NCI-H1105 treated with DMSO at 0.1 percent for 48 hours (cell line): ENCODE measurements at regions not wholly inside any gene's neighbourhood (a gene's known extent, or its start where the extent isn't known, plus 50 kb on each side); places are given as distances from the start of the nearest gene placed in this dataset.

Source experiments
- DNase-seq: peaks from one replicate; lab custom pipeline; 2025; lab: John Stamatoyannopoulos, UW

DNA sequence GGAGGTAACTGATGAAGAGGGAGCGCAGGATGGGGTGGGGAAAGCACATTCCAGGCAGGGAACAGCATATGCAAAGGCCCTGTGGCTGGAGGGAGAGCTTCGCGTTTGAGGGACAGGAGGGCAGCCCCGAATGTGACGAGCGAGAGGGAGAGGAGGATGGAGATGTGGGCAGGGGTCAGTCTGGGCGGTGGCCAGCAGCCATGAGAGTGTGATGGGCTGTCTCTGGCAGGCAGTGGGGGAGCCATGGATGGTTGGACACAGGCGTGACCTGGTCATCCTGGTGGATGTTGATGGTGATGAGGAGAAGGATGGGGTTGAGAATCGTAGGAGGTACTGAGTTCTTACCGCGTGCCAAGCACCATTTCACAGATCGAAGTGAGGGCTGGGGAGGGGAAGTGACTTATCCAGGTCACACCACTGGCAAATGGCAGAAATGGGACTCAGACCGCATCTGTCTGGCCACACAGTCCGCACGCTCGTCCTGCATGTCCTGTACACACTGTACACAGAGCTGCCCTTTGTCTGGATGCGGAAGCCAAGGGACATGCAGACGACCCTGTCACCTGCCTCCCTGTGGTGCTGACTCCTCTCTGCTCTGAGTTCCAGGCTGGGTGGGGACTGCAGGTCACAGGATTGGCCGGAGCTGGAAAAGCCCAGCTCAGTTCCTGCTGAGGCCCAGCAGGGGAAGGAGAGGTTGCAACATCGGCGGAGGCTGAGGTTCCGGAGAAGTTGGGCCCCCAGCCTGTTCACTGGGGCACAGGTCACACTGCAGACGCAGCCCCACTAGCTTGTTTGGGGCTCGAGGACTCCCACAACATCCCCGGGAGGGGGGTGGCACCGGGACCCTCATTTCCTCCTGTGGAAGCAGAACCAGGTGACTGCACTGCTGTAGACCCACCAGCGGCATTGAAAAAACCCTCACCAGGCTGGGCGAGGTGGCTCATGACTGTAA, 165.6 kb upstream of the IER5L start:
- no peak for DNase-seq

DNA sequence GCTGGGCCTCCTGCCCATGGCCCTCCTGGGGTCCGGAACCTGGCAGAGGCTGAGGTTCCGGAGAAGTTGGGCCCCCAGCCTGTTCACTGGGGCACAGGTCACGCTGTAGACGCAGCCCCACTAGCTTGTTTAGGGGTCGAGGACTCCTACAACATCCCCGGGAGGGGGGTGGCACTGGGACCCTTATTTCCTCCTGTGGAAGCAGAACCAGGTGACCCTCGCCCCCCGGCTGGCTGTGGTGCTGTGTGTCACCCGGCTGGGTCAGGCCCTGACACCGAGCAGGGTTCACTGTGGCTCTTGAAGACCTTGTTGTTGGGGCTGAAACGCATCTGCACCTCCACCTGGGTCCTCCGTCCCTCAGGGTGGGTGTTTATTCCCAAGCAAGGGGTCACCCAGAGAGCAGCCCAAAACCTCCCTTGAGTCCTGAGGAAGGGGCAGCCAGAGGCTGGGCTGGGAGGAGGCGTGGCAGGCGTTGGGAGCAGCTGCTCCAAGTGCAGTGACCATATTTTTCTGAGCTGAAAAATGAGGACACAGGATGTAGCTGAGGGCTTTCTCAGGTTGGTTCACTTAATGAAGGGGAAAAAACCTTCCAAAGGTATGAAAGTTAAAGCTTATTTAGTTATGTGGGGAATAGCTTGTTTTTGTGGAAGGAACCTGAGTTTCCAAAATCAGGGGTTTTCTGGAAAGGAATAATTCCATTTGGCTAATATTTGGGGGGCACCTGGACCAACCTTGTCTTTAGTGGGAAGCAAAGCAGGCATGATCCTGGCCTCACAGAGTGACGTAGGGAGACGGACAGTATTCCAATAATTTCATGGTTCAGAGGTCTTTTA, 164.7 kb upstream of the IER5L start:
- DNase-seq: no peak

DNA sequence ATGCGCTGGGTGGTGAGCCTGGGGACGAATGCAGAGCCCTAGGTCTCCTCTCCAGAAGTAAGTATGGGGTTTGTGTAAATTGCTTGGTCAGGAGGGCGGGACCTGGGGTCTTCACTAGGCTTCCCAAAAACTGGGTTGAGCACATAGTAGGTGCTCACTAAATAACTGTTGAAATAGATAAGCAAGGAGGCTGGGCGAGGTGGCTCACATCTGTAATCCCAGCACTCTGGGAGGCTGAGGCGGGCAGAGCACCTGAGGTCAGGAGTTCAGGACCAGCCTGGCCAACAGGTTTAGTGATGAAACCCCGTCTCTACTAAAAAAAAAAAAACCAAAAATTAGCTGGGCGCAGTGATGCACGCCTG, 163.9 kb upstream of the IER5L start:
- DNase-seq: no peak

DNA sequence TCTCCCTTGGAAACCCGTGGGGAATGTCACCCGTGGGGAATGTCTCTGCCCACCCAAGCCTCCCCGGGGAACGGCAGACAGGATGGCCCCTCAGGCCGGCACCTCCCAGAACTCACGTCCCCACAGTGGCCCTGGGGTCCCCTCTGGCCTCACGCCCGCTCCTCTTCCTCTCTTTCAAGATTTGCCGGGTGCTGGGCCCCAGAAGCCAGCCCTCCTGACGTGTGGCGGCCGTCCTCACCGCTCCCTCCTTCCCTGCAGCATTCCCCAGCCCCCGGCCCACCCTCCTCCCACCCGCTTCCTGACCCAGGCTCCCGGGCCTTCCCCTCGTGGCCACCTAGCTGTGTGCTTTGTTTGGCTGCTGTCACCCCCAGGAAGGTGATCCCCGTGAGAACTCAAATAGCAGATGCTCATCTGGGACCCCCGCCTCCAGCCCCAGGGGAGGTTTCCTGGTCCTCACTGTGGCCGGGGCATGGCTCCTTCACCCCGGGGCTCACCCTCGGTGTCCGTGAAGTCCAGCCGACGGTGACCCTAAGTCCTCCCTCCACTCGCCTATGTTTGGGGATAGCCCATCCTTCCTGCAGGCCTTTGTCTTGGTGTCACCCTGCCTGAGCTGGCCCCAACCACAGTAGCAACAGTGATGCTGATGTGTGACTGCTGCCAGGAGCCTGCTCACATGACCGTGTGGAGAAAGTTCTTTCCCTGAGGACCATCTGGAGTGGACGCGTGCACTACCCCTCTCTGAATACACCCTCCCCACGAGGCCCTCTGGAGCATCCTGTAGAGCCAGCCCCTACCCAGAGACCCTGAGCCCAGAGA, 163.3 kb upstream of the IER5L start:
- DNase-seq: no peak

DNA sequence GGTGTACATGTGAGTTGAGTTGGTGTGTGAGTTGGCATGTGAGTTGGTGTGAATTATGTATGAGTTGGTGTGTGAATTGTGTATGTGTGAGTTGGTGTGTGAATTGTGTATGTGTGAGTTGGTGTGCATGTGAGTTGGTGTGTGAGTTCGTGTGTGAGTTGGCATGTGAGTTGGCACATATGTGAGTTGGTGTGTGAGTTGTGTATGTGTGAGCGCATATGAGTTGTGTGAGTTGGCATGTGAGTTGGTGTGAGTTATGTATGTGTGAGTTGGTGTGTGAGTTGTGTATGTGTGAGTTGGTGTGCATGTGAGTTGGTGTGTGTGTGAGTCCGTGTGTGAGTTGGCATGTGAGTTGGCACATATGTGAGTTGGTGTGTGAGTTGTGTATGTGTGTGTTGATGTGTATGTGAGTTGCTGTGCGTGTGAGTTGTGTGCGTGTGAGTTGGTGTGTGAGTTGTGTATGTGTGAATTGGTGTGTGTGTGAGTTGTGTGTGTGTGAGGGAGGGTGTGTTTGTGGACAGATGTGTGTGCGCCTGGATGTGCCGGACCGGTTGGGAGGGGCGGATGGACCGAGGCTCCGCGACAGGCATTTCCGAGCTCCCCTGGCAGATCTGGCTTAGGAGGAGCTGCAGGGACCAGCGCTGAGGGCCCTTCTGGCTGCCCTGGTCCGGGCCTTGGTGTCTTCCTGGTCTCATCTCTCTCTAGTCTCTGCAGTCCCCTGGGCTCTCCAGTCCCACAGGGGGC, 162.5 kb upstream of the IER5L start:
- no peak for DNase-seq

DNA sequence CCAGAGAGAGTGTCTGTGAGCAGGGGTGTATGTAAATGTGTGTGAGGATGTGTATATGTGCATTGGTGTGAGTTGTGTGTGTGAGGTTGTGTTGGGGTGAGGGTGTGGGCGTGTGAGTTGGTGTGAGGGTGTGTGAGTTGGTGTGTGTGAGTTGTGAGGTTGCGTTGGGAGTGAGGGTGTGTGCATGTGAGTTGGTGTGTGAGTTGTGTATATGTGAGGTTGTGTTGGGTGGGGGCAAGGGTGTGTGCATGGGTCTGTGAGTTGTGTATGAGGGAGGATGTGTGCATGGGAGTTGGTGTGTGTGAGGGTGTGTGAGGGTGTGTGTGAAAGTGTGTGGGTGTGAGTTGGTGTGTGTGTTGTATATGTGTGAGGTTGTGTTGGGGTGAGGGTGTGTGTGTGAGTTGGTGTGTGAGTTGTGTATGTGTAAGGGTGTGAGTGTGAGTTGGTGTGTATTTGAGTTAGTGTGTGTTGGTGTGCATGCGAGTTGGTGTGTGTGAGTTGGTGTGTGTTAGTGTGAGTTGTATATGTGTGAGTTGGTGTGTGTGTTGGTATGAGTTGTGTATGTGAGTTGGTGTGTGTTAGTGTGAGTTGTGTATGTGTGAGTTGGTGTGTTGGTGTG, 161.6 kb upstream of the IER5L start:
- DNase-seq: no peak

DNA sequence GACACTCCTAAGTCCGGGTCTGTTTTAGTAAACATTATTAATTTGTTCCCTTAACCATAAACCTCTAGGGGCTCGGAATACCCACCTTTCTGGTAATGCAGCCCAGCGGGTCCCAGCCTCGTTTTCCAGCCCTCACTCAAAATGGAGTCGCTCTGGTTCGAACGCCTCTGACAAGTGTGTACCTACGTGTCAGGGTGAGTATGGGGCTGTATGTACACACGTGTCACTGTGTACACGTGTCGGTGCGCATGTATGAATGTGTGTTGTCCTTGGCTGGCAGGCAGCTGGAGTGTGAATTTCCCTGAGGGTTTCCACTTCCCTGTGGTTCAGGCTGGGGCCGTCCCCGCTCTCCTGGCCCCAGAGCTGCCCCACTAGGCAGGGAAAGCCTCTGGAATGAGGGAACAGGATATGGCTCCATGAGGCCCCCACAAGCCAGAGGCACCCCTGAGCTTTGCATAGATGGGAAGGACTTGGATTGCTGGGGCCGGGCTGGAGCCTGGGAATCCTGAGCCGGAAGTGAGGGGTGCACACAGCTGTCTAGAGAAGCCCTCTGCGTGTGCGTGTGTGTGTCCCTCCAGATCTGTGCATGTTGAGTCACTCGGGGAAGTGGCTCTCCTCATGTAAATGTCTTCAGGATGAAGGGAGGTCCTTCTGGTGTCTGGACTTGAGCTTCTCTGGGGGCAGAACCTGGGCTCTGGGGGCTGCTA, 160.8 kb upstream of the IER5L start:
- DNase-seq: no peak

DNA sequence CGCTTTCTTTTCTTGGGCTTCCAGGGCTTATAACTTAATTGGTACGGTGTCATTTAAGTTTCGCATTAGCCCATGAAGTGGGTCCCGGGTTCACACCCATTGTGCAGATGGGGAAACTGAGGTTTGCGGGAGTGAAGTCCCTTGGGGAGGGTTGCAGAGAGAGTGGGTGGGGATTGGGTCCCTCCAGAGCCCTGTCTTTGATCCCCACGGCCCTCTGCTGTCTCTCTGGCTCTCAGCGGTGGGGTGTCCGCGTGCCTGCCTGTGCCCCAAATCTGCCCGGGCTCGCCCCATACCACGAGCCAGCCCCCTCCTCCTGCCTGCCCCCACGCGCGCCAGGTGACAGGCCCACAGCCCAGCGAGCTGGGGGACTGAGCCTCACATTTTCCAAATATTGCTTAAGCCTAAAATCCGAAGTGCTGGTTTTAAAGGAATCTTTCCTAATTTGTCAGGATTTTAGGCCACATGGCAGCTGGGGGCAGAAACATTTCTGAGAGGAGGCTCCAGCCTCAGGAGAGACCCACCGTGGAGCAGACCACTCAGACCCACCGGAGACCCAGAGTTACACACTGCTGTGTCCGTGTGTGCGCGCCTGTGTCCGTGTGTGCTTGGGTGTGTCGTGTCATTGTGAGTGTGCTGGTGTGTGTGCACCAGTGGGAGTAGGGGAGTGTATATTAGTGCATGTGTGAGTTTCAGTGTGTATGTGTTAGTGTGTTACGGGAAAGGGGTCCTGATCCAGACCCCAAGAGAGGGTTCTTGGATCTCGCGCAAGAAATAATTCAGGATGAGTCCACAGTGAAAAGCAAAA, 159.5 kb upstream of the IER5L start:
- DNase-seq: no peak

DNA sequence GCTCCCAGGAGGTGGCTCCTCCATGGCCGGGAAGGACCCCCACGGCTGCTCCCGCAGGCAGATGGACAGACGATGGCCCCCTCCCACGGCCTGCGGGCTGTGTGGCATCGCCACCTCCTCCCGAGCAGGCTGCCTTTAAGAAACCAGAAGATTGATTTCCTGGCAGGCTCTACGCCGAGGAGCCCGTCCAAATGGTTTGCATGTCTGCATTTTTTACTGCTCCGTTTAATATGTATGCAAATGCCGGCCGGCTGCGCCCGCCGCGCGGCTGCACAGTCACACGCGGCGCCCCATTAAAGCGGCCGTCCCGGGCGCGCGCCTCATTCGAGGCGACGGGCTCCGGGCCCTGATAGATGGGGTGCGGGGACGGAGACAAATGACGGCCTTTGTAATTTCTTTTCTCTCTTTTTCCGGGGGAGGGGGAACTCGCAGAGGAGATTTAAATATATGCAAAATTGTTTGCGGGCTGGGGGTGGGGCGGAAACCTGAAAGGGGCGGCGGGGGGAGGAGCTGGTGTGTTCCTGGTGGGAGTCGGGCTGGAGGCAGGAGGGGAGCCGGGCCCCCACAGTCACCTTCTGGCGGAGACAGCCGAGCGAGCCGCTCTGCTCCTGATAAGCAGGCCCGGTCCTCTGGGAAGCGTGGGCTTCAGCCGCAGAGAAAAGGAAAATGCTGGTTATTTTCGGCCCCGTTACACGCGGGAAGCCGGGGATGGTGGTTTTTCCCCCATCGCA, 158.7 kb upstream of the IER5L start:
- no peak for DNase-seq

DNA sequence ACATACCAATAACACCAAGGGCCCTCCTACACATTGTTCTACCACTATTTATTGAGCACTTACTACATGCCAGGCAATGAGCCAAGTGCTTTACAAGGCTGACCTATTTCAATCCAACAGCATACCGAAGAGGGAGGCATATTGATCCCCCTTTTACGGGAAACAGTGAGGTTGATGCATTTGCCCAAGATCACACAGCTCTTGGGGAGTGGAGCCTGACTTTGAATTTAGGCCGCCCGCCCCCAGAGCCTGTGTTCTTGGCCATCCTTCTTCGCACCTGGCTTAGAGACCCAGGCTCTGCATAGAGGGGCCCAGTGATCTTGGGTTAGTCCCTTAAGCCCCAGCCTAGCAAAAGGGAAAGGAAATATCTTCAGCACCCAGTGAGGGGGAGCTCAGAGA, 158.1 kb upstream of the IER5L start:
- DNase-seq: no peak

DNA sequence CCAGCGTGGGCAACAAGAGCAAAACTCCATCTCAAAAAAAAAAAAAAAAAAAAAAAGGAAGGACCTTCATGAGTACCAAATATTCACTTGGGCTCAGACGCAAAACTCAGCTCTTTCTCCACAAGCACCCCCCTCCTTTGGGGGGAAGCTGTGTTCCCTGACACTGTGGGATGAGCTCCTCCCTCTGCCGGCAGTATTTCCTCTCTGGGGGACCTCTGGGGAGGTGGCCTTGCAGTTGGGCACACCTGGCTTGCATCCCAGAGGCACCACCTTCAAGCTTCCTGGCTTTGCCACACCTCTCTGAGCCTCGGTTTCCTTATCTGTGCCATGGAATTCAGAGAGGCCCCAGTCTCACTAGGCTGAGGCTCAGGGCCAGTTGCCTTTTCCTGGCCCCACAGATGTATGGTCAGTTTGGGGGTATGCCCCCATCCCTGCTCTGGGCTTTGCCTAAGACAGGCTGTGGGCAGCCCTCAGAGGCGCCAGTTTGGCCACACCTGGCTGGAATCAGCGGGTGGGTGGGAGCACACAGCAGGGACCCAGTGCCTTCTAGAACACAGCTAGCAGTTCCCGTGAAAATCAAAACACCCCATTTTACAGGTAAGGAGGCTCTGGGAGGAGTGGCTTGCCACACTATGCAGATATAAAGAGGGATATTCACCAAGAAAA, 157.5 kb upstream of the IER5L start:
- no peak for DNase-seq

DNA sequence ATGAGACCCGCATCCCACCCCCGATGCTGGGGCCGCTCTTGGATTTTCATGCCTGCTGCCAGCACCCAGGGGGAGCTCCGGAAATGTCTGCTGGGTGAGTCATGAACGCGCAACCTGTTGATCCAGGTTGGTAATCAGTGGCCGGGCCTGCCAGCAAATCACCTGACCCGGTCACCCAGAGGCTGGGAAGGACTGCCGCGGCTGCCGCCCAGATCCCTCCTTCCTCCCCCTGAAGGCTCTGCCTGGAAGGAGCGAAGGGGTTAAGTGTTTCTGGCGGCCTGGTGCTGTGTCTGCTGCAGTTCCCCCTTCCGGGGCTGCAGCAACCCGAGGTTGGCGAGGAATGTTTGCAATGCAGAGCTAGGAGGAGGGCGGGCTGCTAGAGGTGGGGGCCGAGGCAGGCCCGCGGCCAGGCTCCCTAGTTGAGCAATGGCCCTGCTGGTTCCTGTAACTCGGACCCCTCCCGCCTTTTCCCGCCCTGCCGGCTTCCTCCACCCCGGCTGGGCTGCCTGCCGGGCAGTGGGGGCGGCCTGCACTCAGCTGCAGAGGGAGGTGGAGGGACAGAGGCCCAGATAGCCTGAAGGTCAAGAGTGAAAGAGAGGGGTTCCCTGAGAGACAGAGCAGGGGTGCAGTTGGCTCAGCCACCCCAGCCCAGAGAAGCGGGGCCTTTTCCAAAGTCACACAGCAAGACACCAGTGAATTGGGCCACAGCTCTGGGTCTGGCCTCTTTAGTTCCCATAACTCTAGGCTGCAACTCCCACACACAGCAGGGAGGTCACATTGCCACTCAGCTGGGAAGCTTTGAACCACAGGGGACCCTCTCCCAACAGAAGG, 156.3 kb upstream of the IER5L start:
- DNase-seq: no peak

DNA sequence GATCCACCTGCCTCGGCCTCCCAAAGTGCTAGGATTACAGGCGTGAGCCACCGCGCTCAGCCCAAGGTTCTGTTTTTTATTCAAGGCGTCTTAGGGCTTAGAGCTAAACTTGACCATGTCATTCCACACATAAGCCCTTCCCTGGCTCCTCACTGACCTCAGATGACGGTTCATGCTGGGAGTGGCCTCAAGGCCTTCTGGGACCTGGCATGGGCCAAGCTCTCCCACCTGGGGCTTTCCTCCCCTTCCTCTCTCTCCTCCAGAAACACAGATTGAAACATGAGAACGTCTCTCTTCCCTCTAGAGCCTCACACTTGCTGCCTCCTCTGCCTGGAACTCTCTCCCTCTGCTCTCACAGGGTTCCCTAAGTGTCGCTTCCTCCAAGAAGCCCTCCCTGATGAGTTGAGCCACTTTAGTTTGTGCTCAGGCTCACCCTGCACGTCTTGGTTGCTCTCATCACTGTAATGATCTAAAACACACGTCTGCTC, 155.6 kb upstream of the IER5L start:
- DNase-seq: no peak

DNA sequence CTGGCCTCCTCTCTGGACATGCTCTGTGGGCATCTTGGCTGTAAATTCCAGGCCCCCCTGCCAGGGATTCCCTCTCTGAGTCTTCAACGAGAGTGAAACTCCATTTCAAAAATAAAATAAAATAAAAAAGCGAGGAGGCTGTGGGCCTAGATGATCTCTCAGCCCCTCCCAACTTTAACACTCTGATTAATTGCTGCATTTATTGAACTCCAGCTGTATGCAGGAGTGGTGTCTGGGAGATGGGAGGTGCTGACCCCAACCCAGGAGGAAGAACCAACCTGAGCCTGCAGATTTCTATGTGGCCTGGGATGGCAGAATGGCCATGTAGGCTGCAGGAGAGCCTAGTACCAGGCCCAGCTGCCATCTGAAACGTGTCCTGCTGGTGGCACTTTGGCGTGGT, 154.5 kb upstream of the IER5L start:
- DNase-seq: no peak

DNA sequence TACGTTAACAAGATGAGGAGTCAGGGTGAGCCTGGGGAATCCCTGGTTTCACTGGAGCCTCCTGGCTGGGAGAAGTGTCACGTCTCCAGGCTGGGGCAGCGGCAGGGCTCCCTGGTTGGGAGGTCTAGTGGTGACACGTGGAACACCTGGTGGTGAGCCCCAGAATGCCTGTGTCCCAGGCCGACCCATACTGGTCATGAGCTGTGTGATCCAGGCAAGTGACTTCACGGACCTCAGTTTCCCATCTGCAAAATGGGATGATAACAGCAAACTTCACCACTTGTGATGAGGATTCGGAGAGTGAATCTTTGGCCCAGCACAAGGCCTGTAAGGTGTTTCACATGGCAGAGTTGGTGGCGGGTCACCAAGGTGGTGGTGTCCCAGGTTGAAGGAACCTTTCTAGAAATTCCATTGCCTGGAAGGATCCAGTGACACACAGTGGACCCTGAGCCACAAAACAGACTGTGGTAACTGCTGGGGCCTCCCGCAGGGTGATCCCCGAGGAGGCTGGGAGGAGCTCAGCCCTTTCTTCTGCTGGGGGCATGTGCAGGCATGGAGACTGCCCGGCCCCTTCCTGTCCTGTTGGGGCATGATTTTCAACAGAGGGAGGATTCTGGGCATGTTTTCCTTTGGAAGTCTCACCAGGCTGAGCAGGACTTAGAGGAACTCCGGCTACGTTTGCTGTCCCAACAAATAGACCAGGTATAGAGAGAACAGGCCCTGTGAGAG, 153.9 kb upstream of the IER5L start:
- DNase-seq: no peak

DNA sequence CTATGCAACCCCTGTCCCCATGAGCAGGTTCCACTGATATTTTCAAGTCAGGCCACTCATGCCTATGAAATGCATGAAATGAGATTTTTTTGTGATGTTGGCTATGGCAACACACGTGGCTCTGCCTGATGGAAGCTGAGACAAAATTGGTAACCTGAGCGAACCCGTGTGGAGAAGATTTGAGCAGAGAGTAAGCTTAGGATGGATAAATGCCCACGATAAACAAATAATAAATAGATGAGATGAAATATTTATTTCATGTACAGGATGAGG, 153.4 kb upstream of the IER5L start:
- no peak for DNase-seq
